ENCODE measurements at regions not wholly inside any gene's neighbourhood (a gene's known extent, or its start where the extent isn't known, plus 50 kb on each side); places are given as distances from the start of the nearest gene placed in this dataset.
"Not testable (repeated sequence)": the region's sequence is repeated elsewhere in the genome, so short reads cannot be mapped to it uniquely, and the experiment has no call there.

- DNase-seq (ENCODE audit: low read depth in 2 of 3, low spot score in 2 of 3): no peak
These were observed 199.4 kb upstream of the DAB1 start for GRCh38 chr1:57623039-57623790.

- no peak for DNase-seq (ENCODE audit: low read depth in 2 of 3, low spot score in 2 of 3)
These were observed 197.9 kb upstream of the DAB1 start for GRCh38 chr1:57621776-57622175.

- DNase-seq (ENCODE audit: low read depth in 2 of 3, low spot score in 2 of 3): no peak
These were observed 196.7 kb upstream of the DAB1 start for GRCh38 chr1:57620605-57621004.

- DNase-seq (ENCODE audit: low read depth in 2 of 3, low spot score in 2 of 3): no peak
These were observed 193.1 kb upstream of the DAB1 start for GRCh38 chr1:57616921-57617320.

GRCh38 chr1:57615956-57616355 is 192.1 kb upstream of the DAB1 start:
- DNase-seq (ENCODE audit: low read depth in 2 of 3, low spot score in 2 of 3): no peak

- no peak for DNase-seq (ENCODE audit: low read depth in 2 of 3, low spot score in 2 of 3)
These were observed 189.0 kb upstream of the DAB1 start for GRCh38 chr1:57612833-57613232.

GRCh38 chr1:57605933-57606332 is 182.1 kb upstream of the DAB1 start:
- DNase-seq (ENCODE audit: low read depth in 2 of 3, low spot score in 2 of 3): no peak

GRCh38 chr1:57603696-57604095 is 179.8 kb upstream of the DAB1 start:
- no peak for DNase-seq (ENCODE audit: low read depth in 2 of 3, low spot score in 2 of 3)

- DNase-seq (ENCODE audit: low read depth in 2 of 3, low spot score in 2 of 3): no peak
These were observed 176.6 kb upstream of the DAB1 start for GRCh38 chr1:57600424-57600823.

GRCh38 chr1:57599236-57599994 is 175.6 kb upstream of the DAB1 start:
- DNase-seq (ENCODE audit: low read depth in 2 of 3, low spot score in 2 of 3): no peak

GRCh38 chr1:57597036-57597435 is 173.2 kb upstream of the DAB1 start:
- no peak for DNase-seq (ENCODE audit: low read depth in 2 of 3, low spot score in 2 of 3)

GRCh38 chr1:57594002-57594401 is 170.1 kb upstream of the DAB1 start:
- no peak for DNase-seq (ENCODE audit: low read depth in 2 of 3, low spot score in 2 of 3)

- no peak for DNase-seq (ENCODE audit: low read depth in 2 of 3, low spot score in 2 of 3)
These were observed 168.0 kb upstream of the DAB1 start for GRCh38 chr1:57591842-57592241.

- no peak for DNase-seq (ENCODE audit: low read depth in 2 of 3, low spot score in 2 of 3)
These were observed 167.1 kb upstream of the DAB1 start for GRCh38 chr1:57590978-57591377.

GRCh38 chr1:57586842-57587241 is 163.0 kb upstream of the DAB1 start:
- no peak for DNase-seq (ENCODE audit: low read depth in 2 of 3, low spot score in 2 of 3)

- no peak for DNase-seq (ENCODE audit: low read depth in 2 of 3, low spot score in 2 of 3)
These were observed 154.8 kb upstream of the DAB1 start for GRCh38 chr1:57578680-57579079.

- no peak for DNase-seq (ENCODE audit: low read depth in 2 of 3, low spot score in 2 of 3)
These were observed 154.2 kb upstream of the DAB1 start for GRCh38 chr1:57578099-57578498.

GRCh38 chr1:57576756-57577155 is 152.9 kb upstream of the DAB1 start:
- DNase-seq (ENCODE audit: low read depth in 2 of 3, low spot score in 2 of 3): no peak

- DNase-seq (ENCODE audit: low read depth in 2 of 3, low spot score in 2 of 3): no peak
These were observed 148.2 kb upstream of the DAB1 start for GRCh38 chr1:57572016-57572415.

GRCh38 chr1:57558066-57558465 is 134.2 kb upstream of the DAB1 start:
- DNase-seq (ENCODE audit: low read depth in 2 of 3, low spot score in 2 of 3): not testable (repeated sequence)

- DNase-seq (ENCODE audit: low read depth in 2 of 3, low spot score in 2 of 3): no peak
These were observed 129.8 kb upstream of the DAB1 start for GRCh38 chr1:57553666-57554065.

GRCh38 chr1:57551476-57551875 is 127.6 kb upstream of the DAB1 start:
- DNase-seq (ENCODE audit: low read depth in 2 of 3, low spot score in 2 of 3): no peak

Data from hematopoietic multipotent progenitor cell (in vitro differentiated cells).